Psoas muscle (tissue), 7 donors: ENCODE measurements at regions not wholly inside any gene's neighbourhood (a gene's known extent, or its start where the extent isn't known, plus 50 kb on each side); places are given as distances from the start of the nearest gene placed in this dataset.

Experiments
- ATAC-seq, 4 donors: fragments of 200-7000 bp; cut with Tn5 transposase; one replicate each; pipeline ENCODE4 v1.9.1; 2020; ENCODE audit warnings: moderate library complexity in 3 of 4, mild to moderate bottlenecking in 2 of 4
- DNase-seq, 2 donors: peaks; one replicate each; pipeline ENCODE4 v3.0.0-alpha.2; 2020
- H3K27ac ChIP-seq: fragments of 200-600 bp; one replicate; pipeline ENCODE4 v1.8.0; 2022
- H3K27me3 ChIP-seq, 3 donors: fragments of 200-600 bp in 1 of 3; one replicate each; pipeline versions ENCODE4 v1.6.1 to v1.8.0; 2013 to 2022; ENCODE audit warnings: low read length in 2 of 3, mild to moderate bottlenecking in 2 of 3, moderate library complexity in 1 of 3; ENCODE audit not compliant: insufficient read depth in 3 of 3
- H3K36me3 ChIP-seq, 2 donors: fragments of 200-600 bp in 1 of 2; one replicate each; pipeline versions ENCODE4 v1.6.1 to v1.8.0; 2013 to 2022; ENCODE audit warnings: low read depth in 1 of 2, mild to moderate bottlenecking in 1 of 2, moderate library complexity in 1 of 2; ENCODE audit not compliant: insufficient read depth in 1 of 2
- H3K4me1 ChIP-seq: fragments of 200-600 bp; one replicate; pipeline ENCODE4 v1.8.0; 2022
- H3K4me3 ChIP-seq: fragments of 200-600 bp; one replicate; pipeline ENCODE4 v1.8.0; 2022; ENCODE audit warnings: mild to moderate bottlenecking
- H3K9me3 ChIP-seq: fragments of 200-600 bp; one replicate; pipeline ENCODE4 v1.8.0; 2022
- WGBS, 3 donors: extraction: QIAGEN DNeasy Blood & Tissue Kit; methylation state at CpG; one replicate each; pipeline versions ENCODE4 v1.1.6 to v1.1.7; 2013; 5-methylcytosine and 5-hydroxymethylcytosine counted together
- intact Hi-C, 2 donors: fragments of 100-400 bp; cut with DNase I; formaldehyde crosslinking; loops; one replicate each; pipeline versions ENCODE4 v1.11.0 to v1.14.2; 2022
- TF ChIP-seq, protein P1 (sequence below): fragments of 200-600 bp; IDR thresholded peaks from one replicate; pipeline ENCODE4 v1.8.0; 2022; ENCODE audit warnings: antibody characterized with exemption
- donor health status: healthy with polysubstance abuse.
- donor health status: DM: no; HTN: no; CAD: no; lungs with moderate emphysema.
- donor health status: Bipolar disorder and iron deficiency.
- donor health status: healthy.
- donor health status: DM: yes; HTN: yes; CAD: no.
- donor health status: DM: no; HTN: no; CAD: no.
- donor health status: DM: yes; HTN: yes; CAD: no.

- no peaks in the 10 kb centered on the region for H3K4me1 ChIP-seq
- H3K4me3 ChIP-seq = no peak overlapping the region
- no peak for DNase-seq
- no peak overlapping the region for H3K27ac ChIP-seq
- ATAC-seq = no peak
- no peaks in the 10 kb centered on the region for H3K36me3 ChIP-seq
- intact Hi-C loops = no loop called here
- 93 to 97% (median 95%) methylated on average over 1 of the region's 1 CpG for WGBS, 3 donors
- TF ChIP-seq, protein P1, sequence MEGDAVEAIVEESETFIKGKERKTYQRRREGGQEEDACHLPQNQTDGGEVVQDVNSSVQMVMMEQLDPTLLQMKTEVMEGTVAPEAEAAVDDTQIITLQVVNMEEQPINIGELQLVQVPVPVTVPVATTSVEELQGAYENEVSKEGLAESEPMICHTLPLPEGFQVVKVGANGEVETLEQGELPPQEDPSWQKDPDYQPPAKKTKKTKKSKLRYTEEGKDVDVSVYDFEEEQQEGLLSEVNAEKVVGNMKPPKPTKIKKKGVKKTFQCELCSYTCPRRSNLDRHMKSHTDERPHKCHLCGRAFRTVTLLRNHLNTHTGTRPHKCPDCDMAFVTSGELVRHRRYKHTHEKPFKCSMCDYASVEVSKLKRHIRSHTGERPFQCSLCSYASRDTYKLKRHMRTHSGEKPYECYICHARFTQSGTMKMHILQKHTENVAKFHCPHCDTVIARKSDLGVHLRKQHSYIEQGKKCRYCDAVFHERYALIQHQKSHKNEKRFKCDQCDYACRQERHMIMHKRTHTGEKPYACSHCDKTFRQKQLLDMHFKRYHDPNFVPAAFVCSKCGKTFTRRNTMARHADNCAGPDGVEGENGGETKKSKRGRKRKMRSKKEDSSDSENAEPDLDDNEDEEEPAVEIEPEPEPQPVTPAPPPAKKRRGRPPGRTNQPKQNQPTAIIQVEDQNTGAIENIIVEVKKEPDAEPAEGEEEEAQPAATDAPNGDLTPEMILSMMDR = no peak
- H3K9me3 ChIP-seq = no peaks in the 10 kb centered on the region
- no peaks in the 10 kb centered on the region for H3K27me3 ChIP-seq
These were observed 1301.3 kb downstream of the FAM181B start for GRCh38 chr11:81432333-81432732.

GRCh38 chr11:81424822-81425221, 1308.8 kb downstream of the FAM181B start:
- Histone ChIP-seq H3K4me3 (no peak overlapping the region), H3K36me3 (no peaks in the 10 kb centered on the region), H3K9me3 (no peaks in the 10 kb centered on the region), H3K27ac (no peak overlapping the region), H3K4me1 (no peaks in the 10 kb centered on the region), H3K27me3 (no peaks in the 10 kb centered on the region)
- intact Hi-C loops = no loop called here
- 88 to 98% (median 92%) methylated on average over 2 of the region's 2 CpGs for WGBS, 3 donors
- no peak for DNase-seq
- ATAC-seq = no peak
- TF ChIP-seq, protein P1 = no peak

GRCh38 chr11:81422402-81422801, 1311.3 kb downstream of the FAM181B start:
- Histone ChIP-seq H3K36me3 (no peaks in the 10 kb centered on the region), H3K4me3 (no peak overlapping the region), H3K27ac (no peak overlapping the region), H3K4me1 (no peaks in the 10 kb centered on the region), H3K27me3 (no peaks in the 10 kb centered on the region), H3K9me3 (no peaks in the 10 kb centered on the region)
- TF ChIP-seq, protein P1 = no peak
- no peak for ATAC-seq
- intact Hi-C loops = no loop called here
- no peak for DNase-seq

- Histone ChIP-seq H3K27me3 (no peaks in the 10 kb centered on the region), H3K27ac (no peak overlapping the region), H3K4me1 (no peaks in the 10 kb centered on the region), H3K4me3 (no peak overlapping the region), H3K9me3 (no peaks in the 10 kb centered on the region), H3K36me3 (no peaks in the 10 kb centered on the region)
- 90 to 93% (median 91%) methylated on average over 18 of the region's 18 CpGs for WGBS, 3 donors
- TF ChIP-seq, protein P1 = no peak
- ATAC-seq (no peak), DNase-seq (no peak)
- intact Hi-C loops = no loop called here
These were observed 1312.3 kb downstream of the FAM181B start for GRCh38 chr11:81421251-81421860.

DNA sequence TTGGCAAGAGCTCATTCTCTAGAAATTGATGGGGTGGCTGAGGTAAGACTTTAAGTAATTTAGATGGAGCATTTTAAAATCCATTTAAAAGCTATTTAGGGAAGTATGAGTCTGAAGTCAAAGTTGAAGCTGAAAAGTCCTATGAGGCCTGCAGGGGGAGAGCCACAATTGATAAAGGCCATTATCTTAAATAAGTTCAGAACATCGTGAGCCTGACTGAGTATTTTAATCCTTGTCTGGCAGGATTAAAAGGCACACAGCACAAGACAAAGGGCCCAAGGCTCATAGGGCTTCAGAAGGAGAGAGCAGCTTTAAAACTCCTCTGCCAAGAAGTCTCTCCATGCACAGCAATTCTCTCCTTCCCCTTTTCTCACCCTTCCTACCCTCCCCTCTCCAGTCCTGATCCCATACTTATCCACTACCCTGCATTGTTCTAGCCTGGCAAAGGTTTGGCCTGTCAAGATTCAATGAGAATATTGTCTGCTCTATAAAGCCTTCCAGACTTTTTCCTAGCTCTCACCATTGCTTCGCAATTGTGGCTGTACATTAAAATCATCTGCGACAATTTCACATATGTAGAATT, 1312.9 kb downstream of the FAM181B start:
- Histone ChIP-seq H3K27ac (no peak overlapping the region), H3K4me3 (no peak overlapping the region), H3K27me3 (no peaks in the 10 kb centered on the region), H3K36me3 (no peaks in the 10 kb centered on the region), H3K4me1 (no peaks in the 10 kb centered on the region), H3K9me3 (no peaks in the 10 kb centered on the region)
- 70 to 77% (median 76%) methylated on average over 3 of the region's 3 CpGs for WGBS, 3 donors
- intact Hi-C loops = no loop called here
- ATAC-seq (no peak), DNase-seq (no peak)
- TF ChIP-seq, protein P1 = no peak
